ENCODE measurements at regions not wholly inside any gene's neighbourhood (a gene's known extent, or its start where the extent isn't known, plus 50 kb on each side); places are given as distances from the start of the nearest gene placed in this dataset.

DNA sequence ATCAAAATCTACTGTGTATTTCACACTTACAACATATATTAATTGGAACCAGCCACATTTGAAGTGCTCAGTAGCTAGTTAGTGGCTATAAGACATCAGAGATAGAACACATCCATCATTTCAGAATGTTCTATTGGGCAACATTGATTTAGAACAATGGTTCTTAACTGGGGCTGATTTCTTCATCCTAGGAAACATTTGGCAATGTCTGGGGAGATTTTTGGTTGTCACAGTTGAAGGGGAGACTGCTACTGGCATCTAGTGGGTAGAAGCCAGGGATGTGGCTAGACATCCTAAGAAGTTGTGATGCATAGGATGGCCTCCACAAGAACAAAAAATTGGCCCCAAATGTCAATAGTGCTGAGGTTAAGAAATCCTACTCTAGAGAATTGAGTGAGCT, 132.5 kb downstream of the OLIG3 start:
- no peak for DNase-seq (ENCODE audit: low read depth in 1 of 2, low spot score in 1 of 2)
- ATAC-seq, result no peak
- POLR2A ChIA-PET, result no interaction called here
- Histone ChIP-seq H3K4me3 (no peak overlapping the region), H3K27ac (no peak overlapping the region), H3K4me1 (no peaks in the 10 kb centered on the region), H3K4me2 (no peak overlapping the region), H3K9me3 (no peaks in the 10 kb centered on the region)
- CTCF ChIA-PET, result interaction anchor here (1.0 kb wide), 1 partner anchor 228 kb away, joined by 3 read pairs; no protein-coding TSS in a partner anchor
- TF ChIP-seq MAZ (IDR thresholded peaks at IDR 0.05; ENCODE audit: borderline replicate concordance, low read depth, low read length), result no peak
- TF ChIP-seq, protein P1, sequence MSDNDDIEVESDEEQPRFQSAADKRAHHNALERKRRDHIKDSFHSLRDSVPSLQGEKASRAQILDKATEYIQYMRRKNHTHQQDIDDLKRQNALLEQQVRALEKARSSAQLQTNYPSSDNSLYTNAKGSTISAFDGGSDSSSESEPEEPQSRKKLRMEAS (IDR thresholded peaks at IDR 0.05), result no peak
- no peak for TF ChIP-seq KDM1A (IDR thresholded peaks at IDR 0.05; ENCODE audit: low read depth)
- TF ChIP-seq, protein P2, sequence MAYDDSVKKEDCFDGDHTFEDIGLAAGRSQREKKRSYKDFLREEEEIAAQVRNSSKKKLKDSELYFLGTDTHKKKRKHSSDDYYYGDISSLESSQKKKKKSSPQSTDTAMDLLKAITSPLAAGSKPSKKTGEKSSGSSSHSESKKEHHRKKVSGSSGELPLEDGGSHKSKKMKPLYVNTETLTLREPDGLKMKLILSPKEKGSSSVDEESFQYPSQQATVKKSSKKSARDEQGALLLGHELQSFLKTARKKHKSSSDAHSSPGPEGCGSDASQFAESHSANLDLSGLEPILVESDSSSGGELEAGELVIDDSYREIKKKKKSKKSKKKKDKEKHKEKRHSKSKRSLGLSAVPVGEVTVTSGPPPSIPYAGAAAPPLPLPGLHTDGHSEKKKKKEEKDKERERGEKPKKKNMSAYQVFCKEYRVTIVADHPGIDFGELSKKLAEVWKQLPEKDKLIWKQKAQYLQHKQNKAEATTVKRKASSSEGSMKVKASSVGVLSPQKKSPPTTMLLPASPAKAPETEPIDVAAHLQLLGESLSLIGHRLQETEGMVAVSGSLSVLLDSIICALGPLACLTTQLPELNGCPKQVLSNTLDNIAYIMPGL (CRISPR knock-in tag; IDR thresholded peaks at IDR 0.05; ENCODE audit: borderline replicate concordance), result no peak
- TF ChIP-seq ZSCAN20 (CRISPR knock-in tag; IDR thresholded peaks at IDR 0.05), result no peak
- TF ChIP-seq NPAS2 (CRISPR knock-in tag; IDR thresholded peaks at IDR 0.05; ENCODE audit: borderline replicate concordance), result no peak
- TF ChIP-seq, protein P3, sequence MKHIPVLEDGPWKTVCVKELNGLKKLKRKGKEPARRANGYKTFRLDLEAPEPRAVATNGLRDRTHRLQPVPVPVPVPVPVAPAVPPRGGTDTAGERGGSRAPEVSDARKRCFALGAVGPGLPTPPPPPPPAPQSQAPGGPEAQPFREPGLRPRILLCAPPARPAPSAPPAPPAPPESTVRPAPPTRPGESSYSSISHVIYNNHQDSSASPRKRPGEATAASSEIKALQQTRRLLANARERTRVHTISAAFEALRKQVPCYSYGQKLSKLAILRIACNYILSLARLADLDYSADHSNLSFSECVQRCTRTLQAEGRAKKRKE (CRISPR knock-in tag; IDR thresholded peaks at IDR 0.05; ENCODE audit: low read depth), result no peak
- TF ChIP-seq, protein P4, sequence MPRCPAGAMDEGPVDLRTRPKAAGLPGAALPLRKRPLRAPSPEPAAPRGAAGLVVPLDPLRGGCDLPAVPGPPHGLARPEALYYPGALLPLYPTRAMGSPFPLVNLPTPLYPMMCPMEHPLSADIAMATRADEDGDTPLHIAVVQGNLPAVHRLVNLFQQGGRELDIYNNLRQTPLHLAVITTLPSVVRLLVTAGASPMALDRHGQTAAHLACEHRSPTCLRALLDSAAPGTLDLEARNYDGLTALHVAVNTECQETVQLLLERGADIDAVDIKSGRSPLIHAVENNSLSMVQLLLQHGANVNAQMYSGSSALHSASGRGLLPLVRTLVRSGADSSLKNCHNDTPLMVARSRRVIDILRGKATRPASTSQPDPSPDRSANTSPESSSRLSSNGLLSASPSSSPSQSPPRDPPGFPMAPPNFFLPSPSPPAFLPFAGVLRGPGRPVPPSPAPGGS (IDR thresholded peaks at IDR 0.05), result no peak
- TF ChIP-seq NFE2L2 (conservative IDR thresholded peaks at IDR 0.05; ENCODE audit: low read length), result no peak
- TF ChIP-seq POLR2AphosphoS2 (conservative IDR thresholded peaks at IDR 0.05; ENCODE audit: low read length), result no peak
- no peak for FAIRE-seq

DNA sequence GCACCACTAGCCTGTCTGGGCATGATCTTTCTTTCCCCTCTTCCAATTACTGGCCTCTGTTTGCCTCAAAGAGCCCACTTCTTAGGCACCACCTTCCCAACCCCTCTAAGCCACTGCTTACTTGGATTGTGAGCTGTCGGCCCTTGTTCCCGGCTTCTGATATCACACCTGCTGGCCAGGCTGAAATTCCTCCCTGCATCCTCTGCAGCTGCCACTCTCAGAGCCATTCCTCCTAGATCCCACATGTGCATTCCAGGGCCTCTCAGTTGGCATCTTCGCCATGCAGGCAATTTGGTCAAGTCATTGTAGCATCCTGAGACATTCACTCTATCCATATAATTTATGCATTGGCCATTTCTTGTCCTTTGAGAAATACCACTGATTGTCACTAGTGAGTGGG, 135.9 kb downstream of the OLIG3 start:
- 80% methylated on average over 3 of the region's 3 CpGs for WGBS (ENCODE audit: missing lambda C conversion rate)
- ATAC-seq (no peak), FAIRE-seq (no peak), DNase-seq (ENCODE audit: low read depth in 1 of 2, low spot score in 1 of 2) (no peak)
- CTCF ChIA-PET, result interaction anchor here (1.6 kb wide), 1 partner anchor 16 kb away, joined by 4 read pairs; no protein-coding TSS in a partner anchor
- H3K4me2 ChIP-seq, result no peak overlapping the region
- no peak overlapping the region for H3K27ac ChIP-seq
- H3K4me3 ChIP-seq, result no peak overlapping the region
- H3K4me1 ChIP-seq, result no peaks in the 10 kb centered on the region
- TF ChIP-seq MAZ (IDR thresholded peaks at IDR 0.05; ENCODE audit: borderline replicate concordance, low read depth, low read length) (no peak), KDM5A (IDR thresholded peaks at IDR 0.05) (no peak), CBX2 (IDR thresholded peaks at IDR 0.05; ENCODE audit: borderline replicate concordance, low read depth) (no peak), MYC (IDR thresholded peaks at IDR 0.05; ENCODE audit: borderline replicate concordance, low read length) (no peak), RNF2 (IDR thresholded peaks at IDR 0.05; ENCODE audit: borderline replicate concordance, low read depth) (no peak), POLR2AphosphoS2 (conservative IDR thresholded peaks at IDR 0.05; ENCODE audit: low read length) (no peak), POLR2A (IDR thresholded peaks at IDR 0.05; ENCODE audit: low read length) (no peak), SREBF2 (IDR thresholded peaks at IDR 0.05) (no peak), NR3C1 (IDR thresholded peaks at IDR 0.05) (no peak), EHF (CRISPR knock-in tag; IDR thresholded peaks at IDR 0.05) (no peak), HOXB13 (CRISPR knock-in tag; IDR thresholded peaks at IDR 0.05; ENCODE audit: low read depth) (no peak)
- TF ChIP-seq, protein P2 (CRISPR knock-in tag; IDR thresholded peaks at IDR 0.05; ENCODE audit: borderline replicate concordance), result no peak
- TF ChIP-seq, protein P5, sequence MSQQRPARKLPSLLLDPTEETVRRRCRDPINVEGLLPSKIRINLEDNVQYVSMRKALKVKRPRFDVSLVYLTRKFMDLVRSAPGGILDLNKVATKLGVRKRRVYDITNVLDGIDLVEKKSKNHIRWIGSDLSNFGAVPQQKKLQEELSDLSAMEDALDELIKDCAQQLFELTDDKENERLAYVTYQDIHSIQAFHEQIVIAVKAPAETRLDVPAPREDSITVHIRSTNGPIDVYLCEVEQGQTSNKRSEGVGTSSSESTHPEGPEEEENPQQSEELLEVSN (IDR thresholded peaks at IDR 0.05; ENCODE audit: borderline replicate concordance, low read depth), result no peak
- H3K9me3 ChIP-seq, result no peaks in the 10 kb centered on the region
- POLR2A ChIA-PET, result no interaction called here
